Uterus (tissue), 2 donors: ENCODE measurements at regions not wholly inside any gene's neighbourhood (a gene's known extent, or its start where the extent isn't known, plus 50 kb on each side); places are given as distances from the start of the nearest gene placed in this dataset.

Experiments
- POLR2A ChIP-seq, 2 donors: fragments of 450-650 bp; IDR thresholded peaks; one replicate each; pipeline ENCODE4 v1.6.1; 2016; ENCODE audit warnings: antibody characterized with exemption in 2 of 2, mild to moderate bottlenecking in 1 of 2, moderate library complexity in 1 of 2
- TF ChIP-seq, protein P1 (sequence below), 4 experiments: fragments of 200-600 bp in 2 of 4; fragments of 450-650 bp in 2 of 4; sonication (generic) in 2 of 4; IDR thresholded peaks; one replicate each; pipeline ENCODE4 v1.5.1; 2016 to 2019; ENCODE audit warnings: antibody characterized with exemption in 4 of 4, mild to moderate bottlenecking in 2 of 4, moderate library complexity in 1 of 4

DNA sequence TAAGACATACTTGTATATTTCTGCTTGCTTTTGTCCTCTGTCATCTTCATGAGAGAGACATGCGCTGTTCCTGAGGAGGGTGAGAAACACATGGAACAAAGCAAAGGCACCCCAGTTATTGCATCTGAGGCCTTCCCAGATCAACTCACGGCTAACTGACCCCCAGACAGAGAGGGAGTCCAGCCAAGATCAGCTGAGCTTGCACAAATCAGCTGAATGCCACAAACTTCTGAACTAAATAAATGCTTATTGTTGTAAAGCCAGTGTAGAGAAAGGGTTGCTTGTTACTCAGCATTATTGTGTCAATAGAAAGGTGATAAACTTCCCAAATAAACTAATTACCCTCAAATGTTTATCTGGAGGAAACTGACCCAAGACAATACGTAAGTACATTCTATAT is 163.8 kb downstream of the BTC start:
- no peak for TF ChIP-seq POLR2A (IDR thresholded peaks at IDR 0.05)
- TF ChIP-seq, protein P1, sequence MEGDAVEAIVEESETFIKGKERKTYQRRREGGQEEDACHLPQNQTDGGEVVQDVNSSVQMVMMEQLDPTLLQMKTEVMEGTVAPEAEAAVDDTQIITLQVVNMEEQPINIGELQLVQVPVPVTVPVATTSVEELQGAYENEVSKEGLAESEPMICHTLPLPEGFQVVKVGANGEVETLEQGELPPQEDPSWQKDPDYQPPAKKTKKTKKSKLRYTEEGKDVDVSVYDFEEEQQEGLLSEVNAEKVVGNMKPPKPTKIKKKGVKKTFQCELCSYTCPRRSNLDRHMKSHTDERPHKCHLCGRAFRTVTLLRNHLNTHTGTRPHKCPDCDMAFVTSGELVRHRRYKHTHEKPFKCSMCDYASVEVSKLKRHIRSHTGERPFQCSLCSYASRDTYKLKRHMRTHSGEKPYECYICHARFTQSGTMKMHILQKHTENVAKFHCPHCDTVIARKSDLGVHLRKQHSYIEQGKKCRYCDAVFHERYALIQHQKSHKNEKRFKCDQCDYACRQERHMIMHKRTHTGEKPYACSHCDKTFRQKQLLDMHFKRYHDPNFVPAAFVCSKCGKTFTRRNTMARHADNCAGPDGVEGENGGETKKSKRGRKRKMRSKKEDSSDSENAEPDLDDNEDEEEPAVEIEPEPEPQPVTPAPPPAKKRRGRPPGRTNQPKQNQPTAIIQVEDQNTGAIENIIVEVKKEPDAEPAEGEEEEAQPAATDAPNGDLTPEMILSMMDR (IDR thresholded peaks at IDR 0.05): no peak
